Ecto neural progenitor cell (in vitro differentiated cells): ENCODE measurements at regions not wholly inside any gene's neighbourhood (a gene's known extent, or its start where the extent isn't known, plus 50 kb on each side); places are given as distances from the start of the nearest gene placed in this dataset.

Source experiments
- DNase-seq: peaks from one replicate; pipeline ENCODE4 v3.0.0-alpha.2; 2018; ENCODE audit warnings: low spot score

- no peak for DNase-seq
Observed at GRCh38 chr11:69994810-69995209, 83.3 kb upstream of the ANO1 start.

- DNase-seq: no peak
Observed at GRCh38 chr11:69995697-69996096, 82.4 kb upstream of the ANO1 start.

- no peak for DNase-seq
Observed at GRCh38 chr11:69996451-69996850, 81.7 kb upstream of the ANO1 start.

- no peak for DNase-seq
Observed at GRCh38 chr11:69997352-69997751, 80.8 kb upstream of the ANO1 start.

GRCh38 chr11:69999721-70000120 is 78.4 kb upstream of the ANO1 start:
- DNase-seq: no peak

- no peak for DNase-seq
Observed at GRCh38 chr11:70000228-70000627, 77.9 kb upstream of the ANO1 start.

GRCh38 chr11:70001246-70001645 is 76.9 kb upstream of the ANO1 start:
- no peak for DNase-seq

GRCh38 chr11:70002433-70002832 is 75.7 kb upstream of the ANO1 start:
- no peak for DNase-seq

GRCh38 chr11:70005107-70005818 is 72.9 kb upstream of the ANO1 start:
- DNase-seq: no peak

GRCh38 chr11:70007796-70008195 is 70.3 kb upstream of the ANO1 start:
- DNase-seq: no peak

GRCh38 chr11:70010774-70011173 is 67.3 kb upstream of the ANO1 start:
- no peak for DNase-seq

GRCh38 chr11:70012134-70012733 is 65.9 kb upstream of the ANO1 start:
- DNase-seq: no peak

- no peak for DNase-seq
Observed at GRCh38 chr11:70014291-70014690, 63.8 kb upstream of the ANO1 start.

- no peak for DNase-seq
Observed at GRCh38 chr11:70016666-70017367, 61.3 kb upstream of the ANO1 start.

- no peak for DNase-seq
Observed at GRCh38 chr11:70018816-70019215, 59.3 kb upstream of the ANO1 start.

GRCh38 chr11:70019576-70020011 is 58.5 kb upstream of the ANO1 start:
- no peak for DNase-seq

- DNase-seq: no peak
Observed at GRCh38 chr11:70020336-70021214, 57.5 kb upstream of the ANO1 start.

GRCh38 chr11:70021586-70021985 is 56.5 kb upstream of the ANO1 start:
- DNase-seq: no peak

GRCh38 chr11:70024036-70024772 is 53.9 kb upstream of the ANO1 start:
- peak; percentile 26 for DNase-seq

- DNase-seq: no peak
Observed at GRCh38 chr11:70024773-70025045, 53.4 kb upstream of the ANO1 start.

GRCh38 chr11:70025308-70025707 is 52.8 kb upstream of the ANO1 start:
- DNase-seq: no peak

- DNase-seq: peak; percentile 7
Observed at GRCh38 chr11:70026012-70026411, 52.1 kb upstream of the ANO1 start.
